DMS153 treated with DMSO at 0.1 percent for 48 hours (cell line): ENCODE measurements at regions not wholly inside any gene's neighbourhood (a gene's known extent, or its start where the extent isn't known, plus 50 kb on each side); places are given as distances from the start of the nearest gene placed in this dataset.
A peak's percentile ranks its signal among the peaks of the same experiment; 100 is the strongest.
"Not testable (repeated sequence)": the region's sequence is repeated elsewhere in the genome, so short reads cannot be mapped to it uniquely, and the experiment has no call there.

Experiments
- DNase-seq: peaks from one replicate; lab custom pipeline; 2025; ENCODE audit not compliant: unreplicated experiment; lab: John Stamatoyannopoulos, UW

GRCh38 chr22:26914519-26915185 is 257.3 kb downstream of the MIAT start:
- no peak for DNase-seq

- no peak for DNase-seq
These were observed 258.8 kb downstream of the MIAT start for GRCh38 chr22:26916236-26916635.

- DNase-seq: no peak
These were observed 260.8 kb downstream of the MIAT start for GRCh38 chr22:26918226-26918625.

GRCh38 chr22:26921726-26922125 is 264.3 kb downstream of the MIAT start:
- DNase-seq: no peak

- DNase-seq: no peak
These were observed 265.4 kb downstream of the MIAT start for GRCh38 chr22:26922806-26923205.

- DNase-seq: no peak
These were observed 266.1 kb downstream of the MIAT start for GRCh38 chr22:26923531-26923930.

- no peak for DNase-seq
These were observed 270.4 kb downstream of the MIAT start for GRCh38 chr22:26927821-26928220.

- DNase-seq: no peak
These were observed 274.1 kb downstream of the MIAT start for GRCh38 chr22:26931471-26931870.

GRCh38 chr22:26933105-26933590 is 275.8 kb downstream of the MIAT start:
- DNase-seq: no peak

GRCh38 chr22:26937213-26937612 is 279.8 kb downstream of the MIAT start:
- DNase-seq: no peak

GRCh38 chr22:26939466-26939865 is 282.1 kb downstream of the MIAT start:
- no peak for DNase-seq

GRCh38 chr22:26941896-26942636 is 284.7 kb downstream of the MIAT start:
- no peak for DNase-seq

- no peak for DNase-seq
These were observed 285.2 kb downstream of the MIAT start for GRCh38 chr22:26942637-26942957.

- no peak for DNase-seq
These were observed 288.2 kb downstream of the MIAT start for GRCh38 chr22:26945565-26945964.

- no peak for DNase-seq
These were observed 291.8 kb downstream of the MIAT start for GRCh38 chr22:26949193-26949592.

GRCh38 chr22:26951139-26951538 is 293.8 kb downstream of the MIAT start:
- DNase-seq: not testable (repeated sequence)

GRCh38 chr22:26952004-26952403 is 294.6 kb downstream of the MIAT start:
- no peak for DNase-seq

- DNase-seq: no peak
These were observed 295.1 kb downstream of the MIAT start for GRCh38 chr22:26952451-26953011.

GRCh38 chr22:26953012-26953883 is 295.9 kb downstream of the MIAT start:
- DNase-seq: no peak

- DNase-seq: peak; percentile 50
These were observed 299.0 kb downstream of the MIAT start for GRCh38 chr22:26956371-26956770.

GRCh38 chr22:26957176-26957575 is 299.8 kb downstream of the MIAT start:
- no peak for DNase-seq
